ENCODE measurements at regions not wholly inside any gene's neighbourhood (a gene's known extent, or its start where the extent isn't known, plus 50 kb on each side); places are given as distances from the start of the nearest gene placed in this dataset.

DNA sequence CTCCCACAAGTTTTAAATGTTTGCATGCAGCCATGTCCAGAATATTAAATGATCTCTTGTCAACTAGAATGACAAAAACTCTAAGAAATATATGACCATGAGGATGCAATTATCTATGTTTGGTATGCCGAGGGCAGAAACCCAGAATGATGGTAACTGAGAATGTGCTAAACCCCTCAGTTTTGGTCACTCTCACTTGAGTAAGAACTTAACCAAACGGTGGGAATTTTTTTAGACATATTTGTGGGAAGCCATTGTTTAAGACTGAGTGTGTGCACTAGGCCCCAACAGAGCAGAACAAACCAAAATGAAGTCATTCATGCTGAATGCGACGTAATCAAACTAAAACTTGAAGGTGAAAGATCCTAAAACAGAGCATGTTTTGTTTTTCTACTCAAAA lies 1927.9 kb upstream of the SEL1L start (continued):
- TF ChIP-seq, protein P1, sequence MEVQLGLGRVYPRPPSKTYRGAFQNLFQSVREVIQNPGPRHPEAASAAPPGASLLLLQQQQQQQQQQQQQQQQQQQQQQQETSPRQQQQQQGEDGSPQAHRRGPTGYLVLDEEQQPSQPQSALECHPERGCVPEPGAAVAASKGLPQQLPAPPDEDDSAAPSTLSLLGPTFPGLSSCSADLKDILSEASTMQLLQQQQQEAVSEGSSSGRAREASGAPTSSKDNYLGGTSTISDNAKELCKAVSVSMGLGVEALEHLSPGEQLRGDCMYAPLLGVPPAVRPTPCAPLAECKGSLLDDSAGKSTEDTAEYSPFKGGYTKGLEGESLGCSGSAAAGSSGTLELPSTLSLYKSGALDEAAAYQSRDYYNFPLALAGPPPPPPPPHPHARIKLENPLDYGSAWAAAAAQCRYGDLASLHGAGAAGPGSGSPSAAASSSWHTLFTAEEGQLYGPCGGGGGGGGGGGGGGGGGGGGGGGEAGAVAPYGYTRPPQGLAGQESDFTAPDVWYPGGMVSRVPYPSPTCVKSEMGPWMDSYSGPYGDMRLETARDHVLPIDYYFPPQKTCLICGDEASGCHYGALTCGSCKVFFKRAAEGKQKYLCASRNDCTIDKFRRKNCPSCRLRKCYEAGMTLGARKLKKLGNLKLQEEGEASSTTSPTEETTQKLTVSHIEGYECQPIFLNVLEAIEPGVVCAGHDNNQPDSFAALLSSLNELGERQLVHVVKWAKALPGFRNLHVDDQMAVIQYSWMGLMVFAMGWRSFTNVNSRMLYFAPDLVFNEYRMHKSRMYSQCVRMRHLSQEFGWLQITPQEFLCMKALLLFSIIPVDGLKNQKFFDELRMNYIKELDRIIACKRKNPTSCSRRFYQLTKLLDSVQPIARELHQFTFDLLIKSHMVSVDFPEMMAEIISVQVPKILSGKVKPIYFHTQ (CRISPR knock-in tag; IDR thresholded peaks at IDR 0.05): no peak
- TF ChIP-seq ZNF423 (CRISPR knock-in tag; IDR thresholded peaks at IDR 0.05): no peak
- TF ChIP-seq, protein P2, sequence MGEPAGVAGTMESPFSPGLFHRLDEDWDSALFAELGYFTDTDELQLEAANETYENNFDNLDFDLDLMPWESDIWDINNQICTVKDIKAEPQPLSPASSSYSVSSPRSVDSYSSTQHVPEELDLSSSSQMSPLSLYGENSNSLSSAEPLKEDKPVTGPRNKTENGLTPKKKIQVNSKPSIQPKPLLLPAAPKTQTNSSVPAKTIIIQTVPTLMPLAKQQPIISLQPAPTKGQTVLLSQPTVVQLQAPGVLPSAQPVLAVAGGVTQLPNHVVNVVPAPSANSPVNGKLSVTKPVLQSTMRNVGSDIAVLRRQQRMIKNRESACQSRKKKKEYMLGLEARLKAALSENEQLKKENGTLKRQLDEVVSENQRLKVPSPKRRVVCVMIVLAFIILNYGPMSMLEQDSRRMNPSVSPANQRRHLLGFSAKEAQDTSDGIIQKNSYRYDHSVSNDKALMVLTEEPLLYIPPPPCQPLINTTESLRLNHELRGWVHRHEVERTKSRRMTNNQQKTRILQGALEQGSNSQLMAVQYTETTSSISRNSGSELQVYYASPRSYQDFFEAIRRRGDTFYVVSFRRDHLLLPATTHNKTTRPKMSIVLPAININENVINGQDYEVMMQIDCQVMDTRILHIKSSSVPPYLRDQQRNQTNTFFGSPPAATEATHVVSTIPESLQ (CRISPR knock-in tag; IDR thresholded peaks at IDR 0.05): no peak
- TF ChIP-seq JAZF1 (CRISPR knock-in tag; IDR thresholded peaks at IDR 0.05): no peak
- TF ChIP-seq ZNF281 (CRISPR knock-in tag; IDR thresholded peaks at IDR 0.05): no peak
- TF ChIP-seq, protein P3, sequence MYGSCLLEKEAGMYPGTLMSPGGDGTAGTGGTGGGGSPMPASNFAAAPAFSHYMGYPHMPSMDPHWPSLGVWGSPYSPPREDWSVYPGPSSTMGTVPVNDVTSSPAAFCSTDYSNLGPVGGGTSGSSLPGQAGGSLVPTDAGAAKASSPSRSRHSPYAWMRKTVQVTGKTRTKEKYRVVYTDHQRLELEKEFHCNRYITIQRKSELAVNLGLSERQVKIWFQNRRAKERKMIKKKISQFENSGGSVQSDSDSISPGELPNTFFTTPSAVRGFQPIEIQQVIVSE (CRISPR knock-in tag; IDR thresholded peaks at IDR 0.05; ENCODE audit: borderline replicate concordance): no peak
- TF ChIP-seq ZNF396 (CRISPR knock-in tag; IDR thresholded peaks at IDR 0.05; ENCODE audit: borderline replicate concordance): no peak
- TF ChIP-seq, protein P4, sequence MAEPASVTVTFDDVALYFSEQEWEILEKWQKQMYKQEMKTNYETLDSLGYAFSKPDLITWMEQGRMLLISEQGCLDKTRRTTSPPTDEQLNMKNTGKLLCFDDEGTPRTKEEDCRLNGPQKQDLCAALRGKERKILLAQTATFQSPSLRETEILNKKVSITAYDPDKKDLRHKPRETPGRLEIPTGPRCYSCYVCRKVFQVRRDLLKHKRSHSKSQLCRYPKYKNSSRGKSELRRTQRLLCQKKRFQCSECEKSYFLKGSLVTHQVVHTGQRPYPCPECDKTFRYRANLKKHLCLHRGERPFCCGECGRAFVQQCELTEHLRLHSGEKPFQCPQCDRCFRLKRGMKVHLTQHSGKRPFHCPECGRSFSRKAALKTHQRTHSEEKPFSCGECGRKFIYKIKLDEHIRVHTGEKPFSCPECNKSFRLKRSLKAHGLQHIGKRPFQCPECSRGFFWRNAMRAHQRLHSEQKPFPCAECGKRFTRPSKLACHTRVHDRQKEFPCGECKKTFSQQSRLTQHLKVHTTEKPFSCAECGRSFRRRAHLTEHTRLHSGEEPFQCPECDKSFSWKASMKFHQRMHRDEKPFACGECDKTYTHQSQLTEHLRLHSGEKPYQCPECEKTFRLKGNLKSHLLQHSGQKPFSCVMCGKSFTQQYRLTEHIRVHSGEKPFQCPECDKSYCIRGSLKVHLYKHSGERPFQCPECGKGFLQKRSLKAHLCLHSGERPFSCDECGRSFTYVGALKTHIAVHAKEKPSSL (CRISPR knock-in tag; conservative IDR thresholded peaks at IDR 0.05): no peak
- TF ChIP-seq MAX (CRISPR knock-in tag; IDR thresholded peaks at IDR 0.05): no peak

DNA sequence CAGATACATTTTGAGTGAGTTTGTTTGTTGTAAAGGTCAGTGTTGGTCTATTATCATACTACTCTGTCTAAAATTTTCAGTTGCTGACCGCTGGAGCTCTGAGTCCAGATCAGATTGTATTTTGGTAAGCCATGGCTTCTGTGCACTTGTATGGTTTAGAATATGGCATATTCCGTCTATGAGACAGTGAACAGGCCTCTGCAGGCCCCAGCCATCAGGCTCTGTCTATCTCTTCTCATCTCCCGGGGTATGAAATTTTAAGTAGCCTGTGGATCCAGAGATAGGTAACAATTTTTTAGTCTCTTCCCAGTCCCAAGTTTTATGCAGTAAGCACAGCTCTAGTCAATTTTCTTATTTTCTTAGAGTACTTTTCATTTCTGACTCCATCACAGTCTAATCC lies 1929.1 kb upstream of the SEL1L start:
- Mint-ChIP-seq H3K27ac (no peak overlapping the region), H3K4me1 (0 out of 2 replicates have a peak, but pooled peaks cover 3% of the 10 kb centered on the region), H3K9me3 (peaks cover 30% of the 10 kb centered on the region), H3K36me3 (peaks cover 25% of the 10 kb centered on the region), H3K4me3 (no peak overlapping the region), H3K27me3 (ENCODE audit: low read depth) (peaks cover 23% of the 10 kb centered on the region)
- DNase-seq (ENCODE audit: low spot score) (no peak), ATAC-seq (no peak)
- ChIA-PET POLR2A (no interaction called here), CTCF (interaction anchor here (1.2 kb wide), 1 partner anchor 162 kb away, joined by 3 read pairs; no protein-coding TSS in a partner anchor)
- TF ChIP-seq, protein P5, sequence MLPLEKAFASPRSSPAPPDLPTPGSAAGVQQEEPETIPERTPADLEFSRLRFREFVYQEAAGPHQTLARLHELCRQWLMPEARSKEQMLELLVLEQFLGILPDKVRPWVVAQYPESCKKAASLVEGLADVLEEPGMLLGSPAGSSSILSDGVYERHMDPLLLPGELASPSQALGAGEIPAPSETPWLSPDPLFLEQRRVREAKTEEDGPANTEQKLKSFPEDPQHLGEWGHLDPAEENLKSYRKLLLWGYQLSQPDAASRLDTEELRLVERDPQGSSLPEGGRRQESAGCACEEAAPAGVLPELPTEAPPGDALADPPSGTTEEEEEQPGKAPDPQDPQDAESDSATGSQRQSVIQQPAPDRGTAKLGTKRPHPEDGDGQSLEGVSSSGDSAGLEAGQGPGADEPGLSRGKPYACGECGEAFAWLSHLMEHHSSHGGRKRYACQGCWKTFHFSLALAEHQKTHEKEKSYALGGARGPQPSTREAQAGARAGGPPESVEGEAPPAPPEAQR (CRISPR knock-in tag; IDR thresholded peaks at IDR 0.05): no peak
- TF ChIP-seq NFYB (CRISPR knock-in tag; conservative IDR thresholded peaks at IDR 0.05; ENCODE audit: low read depth) (no peak), ZNF396 (CRISPR knock-in tag; IDR thresholded peaks at IDR 0.05; ENCODE audit: borderline replicate concordance) (no peak), SP1 (CRISPR knock-in tag; conservative IDR thresholded peaks at IDR 0.05) (no peak), MYBL2 (CRISPR knock-in tag; IDR thresholded peaks at IDR 0.05) (no peak), GABPB1 (CRISPR knock-in tag; IDR thresholded peaks at IDR 0.05) (no peak), ESRRA (CRISPR knock-in tag; IDR thresholded peaks at IDR 0.05; ENCODE audit: borderline replicate concordance) (no peak), ZNF416 (CRISPR knock-in tag; IDR thresholded peaks at IDR 0.05) (no peak), USF1 (CRISPR knock-in tag; IDR thresholded peaks at IDR 0.05) (no peak), TCF7 (CRISPR knock-in tag; IDR thresholded peaks at IDR 0.05; ENCODE audit: low read depth) (no peak), ATF3 (CRISPR knock-in tag; conservative IDR thresholded peaks at IDR 0.05) (no peak)

Data from WTC11 (cell line).